ENCODE measurements at regions not wholly inside any gene's neighbourhood (a gene's known extent, or its start where the extent isn't known, plus 50 kb on each side); places are given as distances from the start of the nearest gene placed in this dataset.

- TF ChIP-seq PHF8 (IDR thresholded peaks at IDR 0.05; ENCODE audit: borderline replicate concordance, low read depth): no peak
- TF ChIP-seq CTCF (IDR thresholded peaks at IDR 0.05): no peak
- TF ChIP-seq ZC3H11A (IDR thresholded peaks at IDR 0.05): no peak
- TF ChIP-seq ELK1 (IDR thresholded peaks at IDR 0.05; ENCODE audit: low read depth, low read length): no peak
- TF ChIP-seq EHMT2 (IDR thresholded peaks at IDR 0.05; ENCODE audit: low read depth): no peak
These were observed 142.9 kb upstream of the POU5F2 start for GRCh38 chr5:93884254-93884653.
